ENCODE measurements at regions not wholly inside any gene's neighbourhood (a gene's known extent, or its start where the extent isn't known, plus 50 kb on each side); places are given as distances from the start of the nearest gene placed in this dataset.

- intact Hi-C loops (cut with DNase I), result loop anchor here (5.0 to 10.0 kb wide), 2 partner anchors 215 to 238 kb away; no protein-coding TSS in a partner anchor
- peak; percentile 80 to 93 (median 84) for DNase-seq
- Histone ChIP-seq H3K9me3 (replicated peaks in 1 of 3) (no peaks in the 10 kb centered on the region), H3K36me3 (replicated peaks in 1 of 2) (no peaks in the 10 kb centered on the region), H3K4me3 (peak overlapping the region in 3 of 4 donors; percentile 8 to 60 (median 17)), H3K27ac (peak overlapping the region in 2 of 5 donors; percentile 9 to 40), H3K4me1 (replicated peaks in 1 of 2) (peaks cover 5 to 19% of the 10 kb centered on the region in 2 donors), H3K27me3 (peaks cover 7% of the 10 kb centered on the region)
- 1 to 2% (median 1%) methylated on average over 22 of the region's 22 CpGs for WGBS, 4 donors
- peak; percentile 42 to 79 (median 72) for TF ChIP-seq CTCF (IDR thresholded peaks at IDR 0.05)
- no peak for TF ChIP-seq POLR2A (IDR thresholded peaks at IDR 0.05)
Observed at GRCh38 chr6:108782179-108783041, 65.8 kb upstream of the ARMC2 start.

- no peak for TF ChIP-seq POLR2A (IDR thresholded peaks at IDR 0.05)
- Histone ChIP-seq H3K36me3 (replicated peaks in 1 of 2) (no peaks in the 10 kb centered on the region), H3K27me3 (peaks cover 7% of the 10 kb centered on the region), H3K27ac (no peak overlapping the region), H3K4me3 (no peak overlapping the region), H3K9me3 (replicated peaks in 1 of 3) (no peaks in the 10 kb centered on the region), H3K4me1 (replicated peaks in 1 of 2) (peaks cover 5 to 19% of the 10 kb centered on the region in 2 donors)
- 83 to 87% (median 86%) methylated on average over 7 of the region's 7 CpGs for WGBS, 4 donors
- intact Hi-C loops (cut with DNase I), result loop anchor here in 1 of 2 donors (10.0 kb wide), 1 partner anchor 241 kb away; no protein-coding TSS in a partner anchor
- no peak for DNase-seq
Observed at GRCh38 chr6:108785653-108786052, 62.6 kb upstream of the ARMC2 start.

- no peak overlapping the region for H3K4me3 ChIP-seq
- H3K9me3 ChIP-seq (replicated peaks in 1 of 3), result no peaks in the 10 kb centered on the region
- H3K27ac ChIP-seq, result no peak overlapping the region
- DNase-seq, result no peak
- WGBS, 4 donors, result 90 to 100% (median 95%) methylated on average over 1 of the region's 1 CpG
- no peaks in the 10 kb centered on the region for H3K36me3 ChIP-seq (replicated peaks in 1 of 2)
- peaks cover 0 to under 1% of the 10 kb centered on the region in 2 donors for H3K4me1 ChIP-seq (replicated peaks in 1 of 2)
- intact Hi-C loops (cut with DNase I), result loop anchor here in 1 of 2 donors (10.0 kb wide), 1 partner anchor 244 kb away; no protein-coding TSS in a partner anchor
- TF ChIP-seq POLR2A (IDR thresholded peaks at IDR 0.05) (no peak), CTCF (IDR thresholded peaks at IDR 0.05) (no peak)
- peaks cover 7% of the 10 kb centered on the region for H3K27me3 ChIP-seq
Observed at GRCh38 chr6:108788416-108788815, 59.8 kb upstream of the ARMC2 start.

- no peak for DNase-seq
- H3K36me3 ChIP-seq (replicated peaks in 1 of 2), result no peaks in the 10 kb centered on the region
- TF ChIP-seq POLR2A (IDR thresholded peaks at IDR 0.05) (no peak), CTCF (IDR thresholded peaks at IDR 0.05) (no peak)
- H3K4me1 ChIP-seq (replicated peaks in 1 of 2), result no peaks in the 10 kb centered on the region
- no peaks in the 10 kb centered on the region for H3K9me3 ChIP-seq (replicated peaks in 1 of 3)
- peaks cover 7% of the 10 kb centered on the region for H3K27me3 ChIP-seq
- no peak overlapping the region for H3K4me3 ChIP-seq
- no peak overlapping the region for H3K27ac ChIP-seq
- WGBS, 4 donors, result 73 to 95% (median 90%) methylated on average over 1 of the region's 1 CpG
- intact Hi-C loops (cut with DNase I), result loop anchor here in 1 of 2 donors (10.0 kb wide), 1 partner anchor 245 kb away; no protein-coding TSS in a partner anchor
Observed at GRCh38 chr6:108789475-108789874, 58.7 kb upstream of the ARMC2 start.
